A549 (cell line): ENCODE measurements at regions not wholly inside any gene's neighbourhood (a gene's known extent, or its start where the extent isn't known, plus 50 kb on each side); places are given as distances from the start of the nearest gene placed in this dataset.

Experiments
- CHD2 ChIP-seq: fragments of 150-350 bp; IDR thresholded peaks from 2 replicates; pipeline ENCODE4 v1.6.1; 2014; ENCODE audit warnings: low read length; ENCODE audit not compliant: partially characterized antibody
- EP300 ChIP-seq, 2 experiments: fragments of >200 bp; sonication (Bioruptor Twin); formaldehyde crosslinking; IDR thresholded peaks; 2 replicates in 1 of 2; 3 replicates in 1 of 2; pipeline ENCODE4 v1.6.1; 2016 to 2017
- HOXA7 ChIP-seq: fragments of 250-450 bp; sonication (Bioruptor Pico); IDR thresholded peaks from 2 replicates; pipeline ENCODE4 v1.5.0; 2020; ENCODE audit warnings: mild to moderate bottlenecking, moderate library complexity
- JUNB ChIP-seq: fragments of >200 bp; sonication (Bioruptor Twin); formaldehyde crosslinking; IDR thresholded peaks from 2 replicates; pipeline ENCODE4 v1.6.1; 2016
- MAFK ChIP-seq: fragments of 450-650 bp; IDR thresholded peaks from 2 replicates; pipeline ENCODE4 v1.6.1; 2014; ENCODE audit not compliant: partially characterized antibody
- PHF8 ChIP-seq: fragments of 200-600 bp; sonication (generic); IDR thresholded peaks from 2 replicates; pipeline ENCODE4 v1.6.1; 2016; ENCODE audit warnings: low read depth, mild to moderate bottlenecking, antibody characterized with exemption, moderate library complexity, borderline replicate concordance
- RFX5 ChIP-seq: fragments of 450-650 bp; IDR thresholded peaks from 2 replicates; pipeline ENCODE4 v1.7.1; 2014; ENCODE audit warnings: antibody characterized with exemption, mild to moderate bottlenecking, moderate library complexity
- SMC3 ChIP-seq: fragments of >200 bp; sonication (Bioruptor Twin); formaldehyde crosslinking; IDR thresholded peaks from 3 replicates; pipeline ENCODE4 v1.6.1; 2018; ENCODE audit warnings: inconsistent platforms
- TF ChIP-seq, protein P1 (sequence below): fragments of 150-350 bp; IDR thresholded peaks from 2 replicates; pipeline ENCODE4 v1.6.1; 2014; ENCODE audit warnings: low read depth, mild to moderate bottlenecking, low read length
- TF ChIP-seq, protein P2 (sequence below): fragments of 250-450 bp; sonication (Bioruptor Pico); IDR thresholded peaks from 2 replicates; pipeline ENCODE4 v1.5.0; 2021; ENCODE audit warnings: mild to moderate bottlenecking, moderate library complexity, borderline replicate concordance
- TF ChIP-seq, protein P3 (sequence below): fragments of >200 bp; sonication (Bioruptor Twin); formaldehyde crosslinking; IDR thresholded peaks from 3 replicates; pipeline ENCODE4 v1.5.1; 2016
- TF ChIP-seq, protein P4 (sequence below): IDR thresholded peaks from 2 replicates; pipeline ENCODE4 v1.6.1; 2012; ENCODE audit warnings: low read depth, borderline replicate concordance

DNA sequence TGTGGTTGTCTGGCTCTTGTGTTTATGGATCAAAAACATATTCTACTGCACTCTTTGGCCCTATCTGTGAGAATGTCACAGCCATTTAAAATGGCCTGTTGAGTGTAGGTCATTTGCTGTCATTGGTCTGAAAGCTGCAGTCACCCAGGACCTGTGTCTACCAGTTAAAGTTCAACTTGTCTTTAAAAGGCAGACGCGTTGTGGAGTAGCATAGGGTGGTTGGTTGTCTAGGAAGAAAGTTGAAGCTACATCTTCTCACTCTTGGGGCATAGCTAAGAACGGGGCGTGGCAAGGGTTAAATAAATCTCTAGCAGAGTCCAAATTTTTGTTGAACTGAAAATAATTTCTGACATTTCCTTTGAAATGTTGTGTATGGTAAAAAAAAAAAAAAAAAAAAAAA is 110.7 kb upstream of the E2F8 start:
- TF ChIP-seq, protein P1, sequence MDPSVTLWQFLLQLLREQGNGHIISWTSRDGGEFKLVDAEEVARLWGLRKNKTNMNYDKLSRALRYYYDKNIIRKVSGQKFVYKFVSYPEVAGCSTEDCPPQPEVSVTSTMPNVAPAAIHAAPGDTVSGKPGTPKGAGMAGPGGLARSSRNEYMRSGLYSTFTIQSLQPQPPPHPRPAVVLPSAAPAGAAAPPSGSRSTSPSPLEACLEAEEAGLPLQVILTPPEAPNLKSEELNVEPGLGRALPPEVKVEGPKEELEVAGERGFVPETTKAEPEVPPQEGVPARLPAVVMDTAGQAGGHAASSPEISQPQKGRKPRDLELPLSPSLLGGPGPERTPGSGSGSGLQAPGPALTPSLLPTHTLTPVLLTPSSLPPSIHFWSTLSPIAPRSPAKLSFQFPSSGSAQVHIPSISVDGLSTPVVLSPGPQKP = no peak
- TF ChIP-seq, protein P2, sequence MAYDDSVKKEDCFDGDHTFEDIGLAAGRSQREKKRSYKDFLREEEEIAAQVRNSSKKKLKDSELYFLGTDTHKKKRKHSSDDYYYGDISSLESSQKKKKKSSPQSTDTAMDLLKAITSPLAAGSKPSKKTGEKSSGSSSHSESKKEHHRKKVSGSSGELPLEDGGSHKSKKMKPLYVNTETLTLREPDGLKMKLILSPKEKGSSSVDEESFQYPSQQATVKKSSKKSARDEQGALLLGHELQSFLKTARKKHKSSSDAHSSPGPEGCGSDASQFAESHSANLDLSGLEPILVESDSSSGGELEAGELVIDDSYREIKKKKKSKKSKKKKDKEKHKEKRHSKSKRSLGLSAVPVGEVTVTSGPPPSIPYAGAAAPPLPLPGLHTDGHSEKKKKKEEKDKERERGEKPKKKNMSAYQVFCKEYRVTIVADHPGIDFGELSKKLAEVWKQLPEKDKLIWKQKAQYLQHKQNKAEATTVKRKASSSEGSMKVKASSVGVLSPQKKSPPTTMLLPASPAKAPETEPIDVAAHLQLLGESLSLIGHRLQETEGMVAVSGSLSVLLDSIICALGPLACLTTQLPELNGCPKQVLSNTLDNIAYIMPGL (CRISPR knock-in tag) = no peak
- TF ChIP-seq HOXA7 (CRISPR knock-in tag) = no peak
- TF ChIP-seq, protein P3, sequence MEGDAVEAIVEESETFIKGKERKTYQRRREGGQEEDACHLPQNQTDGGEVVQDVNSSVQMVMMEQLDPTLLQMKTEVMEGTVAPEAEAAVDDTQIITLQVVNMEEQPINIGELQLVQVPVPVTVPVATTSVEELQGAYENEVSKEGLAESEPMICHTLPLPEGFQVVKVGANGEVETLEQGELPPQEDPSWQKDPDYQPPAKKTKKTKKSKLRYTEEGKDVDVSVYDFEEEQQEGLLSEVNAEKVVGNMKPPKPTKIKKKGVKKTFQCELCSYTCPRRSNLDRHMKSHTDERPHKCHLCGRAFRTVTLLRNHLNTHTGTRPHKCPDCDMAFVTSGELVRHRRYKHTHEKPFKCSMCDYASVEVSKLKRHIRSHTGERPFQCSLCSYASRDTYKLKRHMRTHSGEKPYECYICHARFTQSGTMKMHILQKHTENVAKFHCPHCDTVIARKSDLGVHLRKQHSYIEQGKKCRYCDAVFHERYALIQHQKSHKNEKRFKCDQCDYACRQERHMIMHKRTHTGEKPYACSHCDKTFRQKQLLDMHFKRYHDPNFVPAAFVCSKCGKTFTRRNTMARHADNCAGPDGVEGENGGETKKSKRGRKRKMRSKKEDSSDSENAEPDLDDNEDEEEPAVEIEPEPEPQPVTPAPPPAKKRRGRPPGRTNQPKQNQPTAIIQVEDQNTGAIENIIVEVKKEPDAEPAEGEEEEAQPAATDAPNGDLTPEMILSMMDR = no peak
- TF ChIP-seq MAFK = no peak
- no peak for TF ChIP-seq RFX5
- TF ChIP-seq CHD2 = no peak
- TF ChIP-seq JUNB = no peak
- TF ChIP-seq, protein P4, sequence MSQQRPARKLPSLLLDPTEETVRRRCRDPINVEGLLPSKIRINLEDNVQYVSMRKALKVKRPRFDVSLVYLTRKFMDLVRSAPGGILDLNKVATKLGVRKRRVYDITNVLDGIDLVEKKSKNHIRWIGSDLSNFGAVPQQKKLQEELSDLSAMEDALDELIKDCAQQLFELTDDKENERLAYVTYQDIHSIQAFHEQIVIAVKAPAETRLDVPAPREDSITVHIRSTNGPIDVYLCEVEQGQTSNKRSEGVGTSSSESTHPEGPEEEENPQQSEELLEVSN = no peak
- no peak for TF ChIP-seq SMC3
- TF ChIP-seq EP300 (IDR thresholded peaks at IDR 0.05) = no peak
- no peak for TF ChIP-seq PHF8
